Testis (tissue), 2 donors: ENCODE measurements at regions not wholly inside any gene's neighbourhood (a gene's known extent, or its start where the extent isn't known, plus 50 kb on each side); places are given as distances from the start of the nearest gene placed in this dataset.
"Not testable (repeated sequence)": the region's sequence is repeated elsewhere in the genome, so short reads cannot be mapped to it uniquely, and the experiment has no call there.

ENCODE experiments used
- DNase-seq: peaks from one replicate; pipeline ENCODE4 v3.0.0-alpha.2; 2019
- H3K27ac ChIP-seq, 2 donors: fragments of 200-600 bp; sonication (generic); one replicate each; pipeline ENCODE4 v1.5.1; 2019
- H3K27me3 ChIP-seq: fragments of 200-600 bp; sonication (generic); one replicate; pipeline ENCODE4 v1.5.1; 2019
- H3K36me3 ChIP-seq: fragments of 200-600 bp; sonication (generic); one replicate; pipeline ENCODE4 v1.5.1; 2017; ENCODE audit warnings: low read depth; ENCODE audit errors: missing control alignments
- H3K4me1 ChIP-seq: fragments of 200-600 bp; sonication (generic); one replicate; pipeline ENCODE4 v1.5.1; 2019
- H3K4me3 ChIP-seq, 2 donors: fragments of 200-600 bp; sonication (generic); one replicate each; pipeline ENCODE4 v1.5.1; 2017 to 2019
- H3K9me3 ChIP-seq: fragments of 200-600 bp; sonication (generic); one replicate; pipeline ENCODE4 v1.5.1; 2017
- POLR2A ChIP-seq: fragments of 450-650 bp; IDR thresholded peaks from one replicate; pipeline ENCODE4 v1.6.1; 2017; ENCODE audit warnings: antibody characterized with exemption, mild to moderate bottlenecking, moderate library complexity
- WGBS, 2 donors: methylation state at CpG; one replicate each; pipeline ENCODE4 v1.1.5; 2018; 5-methylcytosine and 5-hydroxymethylcytosine counted together
- intact Hi-C: fragments of 100-400 bp; cut with DNase I; formaldehyde crosslinking; loops from one replicate; pipeline ENCODE4 v1.15.1; 2023; ENCODE audit warnings: low total_unique reads
- TF ChIP-seq, protein P1 (sequence below), 3 experiments: fragments of 450-650 bp in 2 of 3; fragments of 200-600 bp in 1 of 3; sonication (generic) in 1 of 3; IDR thresholded peaks; one replicate each; pipeline ENCODE4 v1.5.1; 2016 to 2019; ENCODE audit warnings: antibody characterized with exemption in 3 of 3, mild to moderate bottlenecking in 2 of 3, moderate library complexity in 1 of 3

DNA sequence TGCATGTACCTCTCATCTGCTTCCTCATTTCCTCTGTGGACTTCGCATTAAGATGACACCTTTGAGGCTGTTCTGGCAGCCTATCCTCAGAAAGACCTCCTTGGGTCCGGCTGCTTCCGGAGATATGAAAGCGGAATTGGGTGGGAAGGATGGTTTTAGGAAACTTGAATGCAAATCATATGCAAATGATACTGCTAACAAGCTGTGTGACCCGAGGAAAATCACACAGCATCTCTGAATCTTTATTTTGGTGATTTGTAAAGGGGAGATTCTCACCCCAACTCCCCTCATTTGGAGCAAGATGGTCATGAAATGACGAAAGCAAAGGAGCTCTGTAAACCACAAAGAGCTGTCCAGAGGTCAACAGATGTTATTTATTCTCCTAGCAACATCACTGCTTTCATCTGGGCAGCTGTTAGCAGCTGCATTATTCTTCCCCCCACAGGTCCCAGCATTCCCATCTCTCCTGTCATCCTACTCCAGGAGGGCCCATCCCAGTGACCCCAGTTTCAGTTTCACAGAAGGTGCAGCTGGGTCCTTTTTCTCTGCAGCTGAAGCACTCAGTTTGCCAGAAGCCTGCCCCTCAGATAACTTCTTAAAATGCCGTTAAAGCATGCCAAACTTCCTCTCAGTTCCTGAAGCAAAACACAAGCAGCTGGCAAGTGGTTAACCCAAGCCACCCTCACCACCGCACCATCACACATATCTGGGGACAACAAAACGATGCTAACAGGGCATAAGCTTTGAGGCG lies 269.5 kb downstream of the SEC61B start:
- H3K4me1 ChIP-seq: no peaks in the 10 kb centered on the region
- no peaks in the 10 kb centered on the region for H3K27me3 ChIP-seq
- no peak for DNase-seq
- H3K4me3 ChIP-seq: no peak overlapping the region
- no peaks in the 10 kb centered on the region for H3K36me3 ChIP-seq
- intact Hi-C loops: no loop called here
- H3K27ac ChIP-seq: no peak overlapping the region
- WGBS, 2 donors: 70 to 73% methylated on average over 10 of the region's 10 CpGs
- no peak for TF ChIP-seq POLR2A
- no peaks in the 10 kb centered on the region for H3K9me3 ChIP-seq

DNA sequence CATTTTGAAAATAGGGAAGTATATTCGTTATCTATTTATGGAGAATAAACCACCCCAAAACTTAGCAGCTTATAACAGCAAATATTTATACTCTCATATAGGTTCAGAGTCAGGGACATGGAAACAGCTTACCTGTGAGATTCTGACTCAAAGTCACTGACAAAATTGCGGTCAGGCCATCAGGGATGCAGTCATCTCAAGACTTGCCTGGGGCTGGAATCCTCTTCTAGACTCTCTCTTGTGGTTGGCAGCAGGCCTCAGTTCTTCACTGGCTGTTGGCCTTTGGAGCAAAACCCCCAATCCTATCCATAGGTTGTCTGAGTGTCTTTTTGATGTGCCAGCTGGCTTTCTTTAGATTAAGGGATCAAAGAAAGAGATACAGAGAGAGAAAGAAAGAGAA lies 275.6 kb downstream of the SEC61B start:
- H3K9me3 ChIP-seq: no peaks in the 10 kb centered on the region
- H3K27me3 ChIP-seq: no peaks in the 10 kb centered on the region
- intact Hi-C loops: no loop called here
- H3K4me3 ChIP-seq: no peak overlapping the region
- H3K36me3 ChIP-seq: no peaks in the 10 kb centered on the region
- H3K27ac ChIP-seq: no peak overlapping the region
- no peak for DNase-seq
- TF ChIP-seq POLR2A: no peak
- TF ChIP-seq, protein P1, sequence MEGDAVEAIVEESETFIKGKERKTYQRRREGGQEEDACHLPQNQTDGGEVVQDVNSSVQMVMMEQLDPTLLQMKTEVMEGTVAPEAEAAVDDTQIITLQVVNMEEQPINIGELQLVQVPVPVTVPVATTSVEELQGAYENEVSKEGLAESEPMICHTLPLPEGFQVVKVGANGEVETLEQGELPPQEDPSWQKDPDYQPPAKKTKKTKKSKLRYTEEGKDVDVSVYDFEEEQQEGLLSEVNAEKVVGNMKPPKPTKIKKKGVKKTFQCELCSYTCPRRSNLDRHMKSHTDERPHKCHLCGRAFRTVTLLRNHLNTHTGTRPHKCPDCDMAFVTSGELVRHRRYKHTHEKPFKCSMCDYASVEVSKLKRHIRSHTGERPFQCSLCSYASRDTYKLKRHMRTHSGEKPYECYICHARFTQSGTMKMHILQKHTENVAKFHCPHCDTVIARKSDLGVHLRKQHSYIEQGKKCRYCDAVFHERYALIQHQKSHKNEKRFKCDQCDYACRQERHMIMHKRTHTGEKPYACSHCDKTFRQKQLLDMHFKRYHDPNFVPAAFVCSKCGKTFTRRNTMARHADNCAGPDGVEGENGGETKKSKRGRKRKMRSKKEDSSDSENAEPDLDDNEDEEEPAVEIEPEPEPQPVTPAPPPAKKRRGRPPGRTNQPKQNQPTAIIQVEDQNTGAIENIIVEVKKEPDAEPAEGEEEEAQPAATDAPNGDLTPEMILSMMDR (IDR thresholded peaks at IDR 0.05): no peak
- H3K4me1 ChIP-seq: no peaks in the 10 kb centered on the region
- 90 to 92% methylated on average over 2 of the region's 2 CpGs for WGBS, 2 donors

DNA sequence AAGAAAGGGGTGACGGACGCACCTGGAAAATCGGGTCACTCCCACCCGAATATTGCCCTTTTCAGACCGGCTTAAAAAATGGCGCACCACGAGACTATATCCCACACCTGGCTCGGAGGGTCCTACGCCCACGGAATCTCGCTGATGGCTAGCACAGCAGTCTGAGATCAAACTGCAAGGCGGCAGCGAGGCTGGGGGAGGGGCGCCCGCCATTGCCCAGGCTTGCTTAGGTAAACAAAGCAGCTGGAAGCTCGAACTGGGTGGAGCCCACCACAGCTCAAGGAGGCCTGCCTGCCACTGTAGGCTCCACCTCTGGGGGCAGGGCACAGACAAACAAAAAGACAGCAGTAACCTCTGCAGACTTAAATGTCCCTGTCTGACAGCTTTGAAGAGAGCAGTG lies 276.9 kb downstream of the SEC61B start:
- H3K27ac ChIP-seq, H3K27me3 ChIP-seq, H3K4me3 ChIP-seq, H3K36me3 ChIP-seq, intact Hi-C loops, H3K4me1 ChIP-seq, H3K9me3 ChIP-seq, DNase-seq: not testable (repeated sequence)
- 46 to 63% methylated on average over 12 to 16 of the region's 16 CpGs for WGBS, 2 donors

DNA sequence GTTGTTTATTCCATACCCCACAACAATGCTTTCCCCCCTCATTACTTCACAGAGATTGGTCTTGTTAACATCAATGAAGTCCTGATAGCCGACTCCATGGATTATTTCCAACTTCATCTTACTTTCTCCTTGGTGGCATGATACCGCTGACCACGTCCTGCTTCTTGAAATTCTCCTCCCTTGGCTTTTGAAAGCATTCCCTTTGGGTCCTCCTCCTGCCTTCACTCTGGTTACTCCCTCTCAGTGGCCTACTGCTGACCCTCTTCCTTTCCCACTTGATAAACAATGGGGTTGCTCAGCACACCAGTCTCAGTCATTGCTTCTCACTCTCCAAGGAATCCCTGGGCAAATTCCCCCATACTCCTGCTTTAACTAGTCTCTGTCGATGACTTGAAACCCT lies 283.9 kb downstream of the SEC61B start:
- no peak for DNase-seq
- no peaks in the 10 kb centered on the region for H3K4me1 ChIP-seq
- no peaks in the 10 kb centered on the region for H3K36me3 ChIP-seq
- 82 to 84% methylated on average over 4 of the region's 4 CpGs for WGBS, 2 donors
- no peaks in the 10 kb centered on the region for H3K9me3 ChIP-seq
- no peaks in the 10 kb centered on the region for H3K27me3 ChIP-seq
- H3K27ac ChIP-seq: no peak overlapping the region
- TF ChIP-seq, protein P1 (IDR thresholded peaks at IDR 0.05): no peak
- intact Hi-C loops: no loop called here
- H3K4me3 ChIP-seq: no peak overlapping the region

DNA sequence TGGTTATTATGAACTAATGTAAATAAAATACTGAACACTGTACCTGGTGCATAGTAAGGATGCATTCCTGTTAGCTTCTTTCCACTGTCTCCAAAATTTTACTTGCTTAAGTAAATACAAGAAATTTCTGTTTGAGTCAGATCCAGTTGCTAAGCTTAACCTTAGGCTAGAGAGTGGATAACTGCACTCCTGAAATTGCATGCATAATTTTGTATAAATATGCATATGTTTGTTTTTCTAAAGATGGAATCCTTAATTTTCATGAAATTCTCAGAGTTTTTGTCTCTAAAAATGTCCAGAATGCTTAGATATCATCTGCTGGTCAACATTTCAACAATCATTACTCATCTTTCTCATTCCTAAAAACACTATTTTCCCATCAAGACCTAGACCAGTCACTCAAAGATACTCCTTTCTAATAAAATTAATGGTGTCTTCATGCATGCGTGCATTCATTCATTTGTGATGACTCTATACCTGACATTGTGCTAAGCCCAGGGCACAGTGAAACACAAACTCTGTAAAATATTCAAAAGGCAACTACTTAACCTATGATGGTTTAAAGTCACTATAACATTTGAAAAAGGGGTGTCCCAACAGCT lies 284.8 kb downstream of the SEC61B start:
- DNase-seq: no peak

More for the DNA sequence above, 284.8 kb downstream of the SEC61B start:
- Histone ChIP-seq H3K4me1 (no peaks in the 10 kb centered on the region), H3K27me3 (no peaks in the 10 kb centered on the region), H3K9me3 (no peaks in the 10 kb centered on the region), H3K4me3 (no peak overlapping the region), H3K36me3 (no peaks in the 10 kb centered on the region), H3K27ac (no peak overlapping the region)
- 90 to 98% methylated on average over 1 of the region's 1 CpG for WGBS, 2 donors
- intact Hi-C loops: no loop called here
- TF ChIP-seq, protein P1 (IDR thresholded peaks at IDR 0.05): no peak
- no peak for TF ChIP-seq POLR2A
